Pulmonary artery endothelial cell (primary cell): ENCODE measurements at regions not wholly inside any gene's neighbourhood (a gene's known extent, or its start where the extent isn't known, plus 50 kb on each side); places are given as distances from the start of the nearest gene placed in this dataset.
"Not testable (repeated sequence)": the region's sequence is repeated elsewhere in the genome, so short reads cannot be mapped to it uniquely, and the experiment has no call there.

Source experiments
- DNase-seq: peaks from one replicate; pipeline ENCODE4 v3.0.0-alpha.2; 2011; ENCODE audit warnings: low read depth, low spot score

DNA sequence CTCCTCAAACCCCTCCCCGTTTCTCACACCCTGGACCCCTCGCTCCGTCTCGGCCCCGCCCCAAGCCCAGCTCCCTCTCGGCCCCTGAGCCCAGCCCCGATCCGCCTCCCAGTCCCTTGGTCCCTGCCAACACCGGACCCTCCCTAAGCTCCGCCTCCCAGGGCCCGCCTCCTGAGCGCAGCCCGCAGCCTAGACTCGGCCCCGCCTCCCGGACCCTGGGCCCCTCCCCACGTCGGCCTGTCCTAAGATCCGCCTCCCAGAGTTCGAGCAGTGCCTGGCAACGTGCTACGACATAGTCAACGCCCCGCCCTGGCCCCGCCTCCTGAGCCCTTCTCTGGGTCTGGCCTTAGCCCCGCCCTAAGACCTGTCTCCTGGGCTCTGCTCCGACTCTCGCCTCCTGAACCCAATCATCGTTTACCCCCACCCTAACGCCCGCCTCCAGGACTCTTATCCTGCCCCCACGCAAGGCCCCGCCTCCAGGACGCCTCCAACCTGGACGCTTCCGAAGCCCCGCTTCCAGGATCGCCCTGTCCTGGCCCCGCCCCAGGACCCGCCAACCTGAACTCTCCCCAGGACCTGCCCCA is 53.1 kb upstream of the ROPN1B start:
- DNase-seq, result peak; percentile 92

- peak; percentile 73 for DNase-seq
Measured at GRCh38 chr3:125916376-125916978, 52.5 kb upstream of the ROPN1B start.

- DNase-seq, result not testable (repeated sequence)
Measured at GRCh38 chr3:125917020-125917549, 51.9 kb upstream of the ROPN1B start.

GRCh38 chr3:125918024-125918423 is 51.0 kb upstream of the ROPN1B start:
- not testable (repeated sequence) for DNase-seq

GRCh38 chr3:125918451-125918850 is 50.5 kb upstream of the ROPN1B start:
- not testable (repeated sequence) for DNase-seq

DNA sequence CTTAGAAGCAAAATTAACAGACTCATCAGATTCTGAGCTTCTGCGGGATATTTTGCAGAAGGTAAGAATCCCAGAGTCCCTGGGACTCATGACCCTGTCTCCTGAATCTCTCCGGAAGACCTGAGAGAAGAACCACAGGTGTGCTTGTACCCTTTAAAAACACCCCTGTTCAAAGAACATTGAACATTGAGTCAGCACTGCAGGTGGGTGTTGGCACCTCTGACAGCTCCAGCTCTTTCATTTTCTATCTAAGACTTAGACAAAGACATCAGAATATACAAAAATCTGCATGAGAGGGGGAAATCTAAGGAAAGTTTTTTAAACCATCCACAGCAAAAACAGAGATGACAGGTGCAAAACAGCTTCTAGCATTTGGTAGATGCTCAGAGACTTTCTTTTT is 50.1 kb upstream of the ROPN1B start:
- DNase-seq, result not testable (repeated sequence)
